Suppressor macrophage (primary cell): ENCODE measurements at regions not wholly inside any gene's neighbourhood (a gene's known extent, or its start where the extent isn't known, plus 50 kb on each side); places are given as distances from the start of the nearest gene placed in this dataset.
"Not testable (repeated sequence)": the region's sequence is repeated elsewhere in the genome, so short reads cannot be mapped to it uniquely, and the experiment has no call there.

ENCODE experiments used
- DNase-seq, 4 experiments: peaks; one replicate each; pipeline ENCODE4 v3.0.0-alpha.2; 2020 to 2022

DNA sequence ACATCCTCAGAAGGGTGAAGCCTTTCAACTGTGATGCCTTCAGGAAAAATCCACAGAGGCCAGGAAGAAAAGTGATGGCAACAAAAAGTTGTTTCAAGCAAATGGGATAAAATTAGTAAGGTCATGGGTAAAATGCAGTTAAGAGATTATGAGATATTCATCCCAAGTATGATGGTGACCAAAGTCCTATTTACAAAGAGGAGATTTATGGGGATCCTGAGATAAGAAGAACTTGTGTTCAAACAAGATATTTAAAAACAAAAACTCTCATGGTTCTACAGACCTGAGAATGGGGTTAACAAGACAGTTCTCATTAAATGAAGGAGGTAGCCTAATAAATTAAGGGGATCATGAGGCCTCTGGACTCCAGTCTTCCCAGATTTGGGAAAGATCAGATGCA lies 184.4 kb downstream of the FCRL5 start:
- DNase-seq = no peak

DNA sequence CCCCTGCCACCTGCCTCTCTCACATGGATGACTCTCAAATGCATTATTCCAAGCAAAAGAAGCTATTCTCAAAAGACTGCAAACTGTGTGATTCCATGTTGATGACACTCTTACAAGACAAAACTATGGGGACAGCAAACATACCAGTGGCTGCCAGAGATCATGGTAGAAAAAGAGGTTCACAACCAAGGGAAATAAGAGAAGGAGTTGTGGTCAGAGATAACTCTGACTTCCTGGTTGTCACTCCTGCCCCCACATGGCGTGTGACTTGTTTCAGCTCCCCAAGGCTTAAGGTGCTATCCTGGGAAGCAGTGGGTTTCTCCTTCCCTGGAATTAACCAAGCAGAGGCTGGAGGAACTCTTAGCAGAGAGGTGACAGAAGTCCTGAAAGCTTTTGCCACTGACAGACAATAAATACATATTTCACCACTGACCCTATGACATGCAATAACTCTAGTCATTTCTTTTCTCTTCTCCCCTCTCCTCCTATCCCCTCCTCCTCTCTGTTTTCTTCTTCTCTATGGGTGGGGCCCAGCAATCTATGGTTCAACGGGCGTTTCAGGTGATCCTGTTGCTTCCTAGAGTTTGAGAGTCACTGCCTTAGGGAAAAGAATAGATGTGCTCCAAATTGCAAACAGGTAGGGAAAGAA lies 185.1 kb downstream of the FCRL5 start:
- DNase-seq = peak in 3 of 4 experiments; percentile 14 to 50 (median 35)

DNA sequence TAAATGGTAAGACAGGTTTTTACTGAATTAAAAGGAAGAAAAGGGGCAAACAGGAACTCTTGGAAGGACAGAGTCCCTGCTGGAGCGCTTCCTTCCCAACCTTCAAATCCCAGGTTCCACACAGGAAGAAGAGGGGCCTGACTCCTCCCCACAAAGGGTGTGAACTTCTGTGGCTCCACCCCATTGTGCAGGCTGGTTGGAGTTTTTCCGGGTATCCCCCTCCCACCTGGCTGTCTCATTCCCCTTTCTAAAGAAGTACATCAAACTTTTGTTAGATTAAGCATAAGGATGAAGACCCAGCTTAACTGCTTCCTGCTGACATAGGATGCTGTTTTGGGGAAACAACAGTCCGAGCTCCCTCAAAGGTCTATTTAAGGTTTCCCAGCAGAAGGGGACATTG lies 187.7 kb downstream of the FCRL5 start:
- no peak for DNase-seq

DNA sequence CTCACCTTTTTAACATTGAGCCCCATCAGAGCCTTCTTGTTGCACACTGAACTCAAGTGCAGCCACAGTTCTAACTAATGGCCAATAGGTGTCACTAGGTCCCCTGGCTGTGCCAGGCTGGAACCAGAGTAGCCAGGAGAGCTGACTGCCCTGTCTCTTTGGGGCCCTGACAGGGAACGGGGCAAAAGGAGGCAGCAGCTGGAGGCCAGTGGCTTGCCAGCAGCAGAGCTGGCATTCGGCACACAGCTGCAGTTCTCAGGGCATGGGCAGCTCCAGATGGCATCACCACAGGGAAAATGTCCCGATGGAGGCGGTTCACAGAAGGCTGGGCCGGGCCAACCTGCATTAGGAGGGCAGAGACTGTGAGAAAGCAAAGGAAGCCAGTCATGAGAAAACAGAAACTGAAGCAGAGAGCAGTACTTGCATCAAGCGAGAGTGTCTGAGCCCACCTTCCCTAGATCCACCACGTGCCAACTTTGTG lies 188.6 kb downstream of the FCRL5 start:
- DNase-seq = peak; percentile 33 to 73 (median 66)

DNA sequence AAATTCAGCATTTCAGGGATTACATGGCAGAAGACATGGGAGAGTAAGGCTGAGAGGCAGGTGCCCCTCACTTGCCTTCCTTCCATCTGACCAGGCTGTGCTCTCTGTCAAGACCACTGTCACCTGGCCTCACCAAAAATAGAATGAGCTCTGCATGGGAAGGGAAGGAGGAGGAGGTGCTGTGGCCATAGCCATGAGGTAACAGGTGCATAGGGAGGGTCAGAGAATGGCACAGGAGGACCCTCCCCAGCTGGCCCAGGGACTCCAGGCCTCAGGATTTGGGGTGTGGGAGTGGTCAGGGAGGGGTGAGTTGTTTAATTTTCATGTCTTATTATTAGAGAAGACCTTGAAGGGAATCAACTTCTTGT lies 192.3 kb downstream of the FCRL5 start:
- DNase-seq = no peak

DNA sequence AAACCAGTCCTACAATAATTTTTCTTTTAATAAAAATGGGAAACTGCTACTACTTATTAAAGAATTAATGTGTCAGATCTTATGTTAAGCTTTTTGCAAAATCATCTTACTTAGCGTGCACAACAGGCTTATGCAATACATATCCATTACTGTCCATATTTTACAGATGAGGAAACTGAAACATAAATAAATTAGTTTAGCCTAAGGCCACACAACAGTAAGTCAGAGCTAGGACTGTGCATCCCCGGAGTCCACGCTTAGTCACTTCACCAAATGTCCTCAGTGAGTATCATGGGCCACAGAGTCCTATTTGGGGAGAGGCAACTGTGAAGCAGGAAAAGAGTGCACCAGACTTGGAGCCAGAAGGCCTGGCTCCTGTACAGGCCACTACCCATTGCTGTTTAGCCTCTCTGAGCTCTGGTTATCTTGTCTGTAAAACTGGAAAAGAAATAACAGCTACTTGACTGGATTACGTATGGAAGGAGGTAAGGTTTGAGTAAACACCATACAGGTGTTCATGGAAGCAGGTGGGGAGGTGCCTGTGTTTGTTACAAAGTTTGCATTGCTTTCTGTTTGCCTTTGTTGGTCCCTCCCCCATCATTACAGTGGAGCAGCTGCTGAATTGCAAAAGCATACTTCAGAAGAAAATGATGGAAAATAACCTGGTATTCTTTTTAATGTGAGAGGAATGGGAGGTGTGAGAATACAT lies 192.8 kb downstream of the FCRL5 start:
- DNase-seq = peak in 2 of 4 experiments; percentile 7 to 32

DNA sequence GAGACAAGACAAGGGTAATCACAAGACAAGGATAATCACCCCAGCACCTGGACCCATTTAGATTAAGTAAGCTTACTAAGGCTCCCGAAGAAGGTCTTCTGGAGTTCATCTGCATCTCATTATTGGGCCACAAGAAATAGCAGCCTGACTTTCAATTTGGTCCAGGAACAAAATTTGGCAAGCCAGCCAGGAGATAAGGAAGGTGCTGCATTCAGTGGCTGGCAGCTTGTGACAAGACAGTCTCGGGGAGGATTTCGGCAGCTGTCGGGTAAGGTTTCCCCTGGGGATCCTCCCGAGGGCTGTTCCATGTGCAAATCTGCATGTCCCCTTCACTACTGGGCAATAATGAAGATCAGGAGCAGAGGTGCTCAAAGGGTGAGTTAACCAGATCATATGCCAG lies 195.2 kb downstream of the FCRL5 start:
- no peak for DNase-seq

DNA sequence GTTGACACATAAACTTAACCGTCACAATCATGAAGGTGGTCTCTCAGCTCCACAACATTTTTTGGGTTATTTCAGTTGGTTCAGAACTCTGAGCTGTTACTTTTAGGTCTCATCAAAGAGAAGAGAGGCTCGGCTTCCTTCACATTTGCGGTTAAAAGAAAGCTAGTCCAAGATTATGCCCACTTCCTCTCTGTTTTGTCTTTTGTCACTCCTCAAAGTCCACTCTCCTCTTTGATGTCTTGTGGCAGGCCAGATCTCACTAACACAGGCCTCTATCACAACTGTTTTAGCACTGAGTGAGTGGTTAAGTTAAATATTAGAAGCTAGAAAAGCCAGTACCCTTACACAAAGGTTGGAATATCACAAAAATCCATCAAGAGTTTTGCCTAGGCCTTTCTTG lies 195.7 kb downstream of the FCRL5 start:
- no peak for DNase-seq

DNA sequence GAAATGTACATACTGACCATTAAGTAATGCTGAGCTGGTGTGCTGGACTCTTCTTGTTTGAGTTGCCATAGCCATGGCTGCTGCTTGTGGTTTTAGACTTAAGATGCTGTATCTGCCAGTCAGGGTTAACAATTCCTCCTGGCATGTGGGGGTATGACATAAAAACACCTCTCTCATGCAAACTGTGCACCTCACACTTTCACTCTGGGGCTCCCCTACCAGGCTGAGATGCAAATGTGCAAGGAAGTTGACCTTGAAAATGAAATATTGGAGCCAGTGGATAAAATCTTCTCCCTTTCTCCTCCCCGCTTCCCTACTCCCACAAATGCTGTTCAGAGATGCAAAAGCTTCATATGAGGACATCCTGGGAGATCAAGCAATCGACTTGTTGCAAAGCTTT lies 198.8 kb downstream of the FCRL5 start:
- no peak for DNase-seq

DNA sequence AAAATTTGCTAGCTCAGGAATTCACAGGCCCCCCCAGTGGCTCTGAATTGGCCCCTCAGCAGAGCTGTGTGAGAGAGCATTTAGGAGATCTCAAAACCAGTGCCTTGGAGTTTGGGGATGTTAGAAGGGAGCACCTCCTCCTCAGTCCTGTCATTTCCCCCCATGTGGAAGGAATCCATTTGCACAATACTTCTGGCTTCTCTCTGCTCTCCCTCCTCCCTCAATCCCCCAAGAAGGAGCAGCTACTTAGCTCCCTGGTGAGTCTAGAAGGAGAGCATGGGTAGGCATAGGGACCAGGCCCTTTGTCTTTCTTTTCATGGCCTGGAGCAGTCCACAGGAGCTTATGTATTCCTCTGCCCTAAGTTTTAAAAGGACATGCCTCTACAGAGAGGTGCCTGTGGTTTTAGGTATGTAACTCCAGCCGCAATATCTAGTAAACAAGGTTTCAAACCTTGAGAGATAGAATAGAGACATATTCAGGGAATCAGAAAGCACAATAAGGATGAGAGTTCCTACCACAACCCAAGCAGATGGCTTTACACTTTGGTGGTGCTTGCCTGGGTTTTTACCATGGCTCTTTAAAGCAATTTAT lies 199.4 kb downstream of the FCRL5 start:
- no peak for DNase-seq

DNA sequence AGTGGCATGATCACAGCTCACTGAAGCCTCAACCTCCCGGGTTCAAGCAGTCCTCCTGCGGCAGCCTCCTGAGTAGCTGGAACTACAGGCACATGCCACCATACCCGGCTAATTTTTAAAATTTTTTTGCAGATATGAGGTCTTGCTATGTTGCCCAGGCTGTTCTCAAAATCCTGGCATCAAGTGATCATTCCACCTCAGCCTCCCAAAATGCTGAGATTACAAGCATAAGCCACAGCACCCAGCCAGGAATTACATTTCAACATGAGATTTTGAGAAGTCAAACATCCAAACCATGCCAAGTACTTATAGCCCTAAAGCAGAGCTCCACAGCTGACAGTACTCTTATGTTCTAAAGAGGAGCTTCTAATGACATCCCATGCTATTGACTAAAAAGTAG lies 200.1 kb downstream of the FCRL5 start:
- DNase-seq = no peak

DNA sequence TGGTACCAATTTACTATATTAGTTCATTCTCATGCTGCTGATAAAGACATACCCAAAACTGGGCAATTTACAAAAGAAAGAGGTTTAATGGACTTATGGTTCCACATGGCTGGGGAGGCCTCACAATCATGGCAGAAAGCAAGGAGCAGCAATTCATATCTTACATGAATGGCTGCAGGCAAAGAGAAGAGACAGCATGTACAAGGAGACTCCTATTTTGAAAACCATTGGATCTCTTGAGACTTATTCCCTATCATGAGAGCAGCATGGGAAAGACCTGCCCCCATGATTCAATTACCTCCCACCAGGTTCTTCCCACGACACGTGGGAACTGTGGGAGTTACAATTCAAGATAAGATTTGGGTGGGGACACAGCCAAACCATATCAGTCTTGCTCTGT lies 200.5 kb downstream of the FCRL5 start:
- DNase-seq = not testable (repeated sequence)

DNA sequence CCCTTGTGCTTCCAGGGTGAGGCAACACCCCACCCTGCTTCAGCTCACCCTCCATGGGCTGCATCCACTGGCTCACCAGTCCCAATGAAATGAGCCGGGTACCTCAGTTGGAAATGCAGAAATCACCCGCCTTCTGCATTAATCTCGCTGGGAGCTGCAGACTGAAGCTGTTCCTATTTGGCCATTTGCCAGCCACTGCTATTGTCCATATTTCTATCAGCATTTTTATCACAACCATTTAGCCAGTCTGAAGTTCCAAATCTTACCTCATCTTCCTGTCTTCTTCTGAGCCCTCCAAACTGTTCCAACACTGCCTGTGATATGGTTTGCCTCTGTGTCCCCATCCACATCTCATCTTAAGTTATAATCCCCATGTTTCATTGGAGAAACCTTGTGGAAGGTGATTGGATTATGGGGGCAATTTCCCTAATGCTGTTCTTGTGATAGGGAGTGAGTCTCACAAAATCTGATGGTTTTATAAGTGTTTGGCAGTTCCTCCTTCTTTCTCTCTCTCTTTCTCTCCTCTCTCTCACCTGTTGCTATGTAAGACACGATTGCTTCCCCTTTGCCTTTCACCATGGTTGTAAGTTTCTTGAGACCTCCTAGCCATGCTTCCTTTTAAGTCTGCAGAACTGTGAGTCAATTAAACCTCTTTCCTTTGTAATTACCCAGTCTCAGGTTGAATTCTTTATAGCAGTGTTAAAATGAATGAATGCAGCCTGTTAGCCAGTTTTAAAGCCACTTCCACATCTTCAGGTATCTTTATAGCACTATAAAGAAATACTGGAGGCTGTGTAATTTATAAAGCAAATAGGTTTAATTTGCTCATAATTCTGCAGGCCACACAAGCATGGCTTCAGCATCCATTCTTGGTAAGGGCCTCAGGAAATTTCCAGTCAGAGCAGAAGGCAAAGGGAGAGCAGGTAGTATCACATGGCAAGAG lies 203.5 kb downstream of the FCRL5 start:
- no peak for DNase-seq

DNA sequence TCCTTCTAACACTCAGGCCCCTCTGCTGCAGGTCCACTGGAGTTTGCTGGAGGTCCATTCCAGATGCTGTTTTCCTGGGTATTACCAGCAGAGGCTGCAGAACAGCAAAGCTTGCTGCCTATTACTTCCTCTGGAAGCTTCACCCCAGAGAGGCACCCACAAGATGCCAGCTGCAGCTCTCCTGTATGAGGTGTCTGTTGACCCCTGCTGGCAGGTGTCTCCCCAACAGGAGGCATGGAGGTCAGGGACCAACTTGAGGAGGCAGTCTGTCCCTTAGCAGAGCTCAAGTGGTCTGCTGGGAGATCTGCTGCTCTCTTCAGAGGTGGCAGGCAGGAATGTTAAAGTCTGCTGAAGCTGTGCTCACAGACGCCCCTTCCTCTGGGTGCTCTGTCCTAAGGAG lies 204.8 kb downstream of the FCRL5 start:
- DNase-seq = no peak

DNA sequence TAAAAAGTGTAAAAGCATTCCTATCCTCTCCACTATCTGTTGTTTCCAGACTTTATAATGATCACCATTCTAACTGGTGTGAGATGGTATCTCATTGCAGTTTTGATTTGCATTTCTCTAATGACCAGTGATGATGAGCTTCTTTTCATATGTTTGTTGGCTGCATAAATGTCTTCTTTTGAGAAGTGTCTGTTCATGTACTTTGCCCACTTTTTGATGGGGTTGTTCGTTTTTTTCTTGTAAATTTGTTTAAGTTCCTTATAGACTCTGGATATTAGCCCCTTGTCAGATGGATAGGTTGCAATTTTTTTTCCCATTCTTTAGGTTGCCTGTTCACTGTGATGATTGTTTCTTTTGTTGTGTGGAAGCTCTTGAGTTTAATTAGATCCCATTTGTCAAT lies 199.6 kb upstream of the ETV3 start:
- DNase-seq = not testable (repeated sequence)

DNA sequence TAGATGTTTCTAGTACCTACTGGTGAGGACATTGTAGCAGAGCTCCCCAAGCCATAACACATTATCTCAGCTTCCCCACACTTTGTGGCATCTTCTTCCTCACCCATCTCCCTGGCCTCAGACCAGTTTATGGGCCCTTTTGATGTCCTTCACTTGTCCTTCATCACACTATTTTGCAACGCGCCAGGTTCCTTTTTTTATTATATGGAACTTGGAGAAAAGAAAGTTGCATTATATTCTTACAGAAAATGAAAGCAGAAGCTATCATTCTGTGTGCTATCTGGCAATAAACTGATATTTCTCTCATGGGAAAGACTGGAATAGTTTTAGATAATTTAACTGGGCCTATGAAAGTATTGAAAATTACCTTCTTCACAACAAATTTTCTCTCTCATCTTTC lies 196.9 kb upstream of the ETV3 start:
- peak; percentile 26 to 65 (median 42) for DNase-seq

DNA sequence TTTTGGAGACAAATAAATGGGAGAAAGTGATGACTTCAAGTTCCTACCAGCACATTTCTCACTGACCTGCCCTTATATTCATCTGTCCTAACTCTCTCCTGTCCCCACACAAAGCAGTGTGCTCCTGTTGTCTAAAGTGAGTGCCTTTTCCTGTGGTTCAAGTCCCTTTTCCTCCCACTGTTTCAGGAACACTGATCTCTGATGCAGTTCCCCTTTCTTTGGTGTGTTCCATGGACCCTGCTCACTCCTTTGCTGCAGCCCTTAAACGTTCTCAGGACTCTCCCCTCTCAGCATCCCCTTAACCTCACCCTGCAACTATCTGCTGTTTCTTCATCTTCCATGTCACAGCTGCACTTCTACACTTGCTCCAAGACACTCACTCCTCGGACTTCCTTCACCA lies 195.8 kb upstream of the ETV3 start:
- DNase-seq = peak in 1 of 4 experiments; percentile 7

DNA sequence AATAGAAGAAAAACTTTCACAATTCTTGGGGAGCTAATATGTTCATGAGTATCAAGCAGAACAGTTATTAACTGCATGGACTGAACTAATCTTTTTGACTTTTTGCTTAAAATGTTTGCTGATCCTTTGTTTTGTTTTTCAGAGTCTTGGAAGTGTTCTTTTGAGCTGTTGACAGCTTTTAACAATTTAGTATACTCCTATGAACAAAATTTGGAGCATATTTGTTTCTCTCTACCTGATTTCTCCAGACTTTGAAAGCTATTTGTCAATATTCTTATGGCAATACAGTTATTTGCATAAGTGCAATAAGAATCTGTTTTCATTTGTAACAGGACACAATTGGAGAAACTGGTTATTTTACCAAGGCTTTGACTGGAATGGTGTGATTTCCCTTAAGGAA lies 192.0 kb upstream of the ETV3 start:
- not testable (repeated sequence) for DNase-seq

DNA sequence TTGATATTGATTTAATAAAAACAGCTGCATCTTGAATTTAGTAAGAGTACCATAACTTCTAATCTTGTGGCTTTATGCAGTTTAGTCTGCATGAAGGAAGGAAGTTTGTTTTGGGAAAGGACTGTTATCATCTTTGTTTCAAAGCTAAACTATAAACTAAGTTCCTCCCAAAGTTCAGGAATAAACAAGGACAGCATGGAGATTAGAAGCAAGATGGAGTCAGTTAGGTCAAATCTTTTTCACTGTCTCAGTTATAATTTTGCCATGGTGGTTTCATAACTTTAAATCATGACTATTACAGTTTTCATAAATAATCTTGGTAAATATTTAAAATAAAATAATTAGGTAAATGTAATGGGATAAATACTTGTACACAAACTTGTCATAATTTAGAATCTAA lies 189.9 kb upstream of the ETV3 start:
- DNase-seq = not testable (repeated sequence)

DNA sequence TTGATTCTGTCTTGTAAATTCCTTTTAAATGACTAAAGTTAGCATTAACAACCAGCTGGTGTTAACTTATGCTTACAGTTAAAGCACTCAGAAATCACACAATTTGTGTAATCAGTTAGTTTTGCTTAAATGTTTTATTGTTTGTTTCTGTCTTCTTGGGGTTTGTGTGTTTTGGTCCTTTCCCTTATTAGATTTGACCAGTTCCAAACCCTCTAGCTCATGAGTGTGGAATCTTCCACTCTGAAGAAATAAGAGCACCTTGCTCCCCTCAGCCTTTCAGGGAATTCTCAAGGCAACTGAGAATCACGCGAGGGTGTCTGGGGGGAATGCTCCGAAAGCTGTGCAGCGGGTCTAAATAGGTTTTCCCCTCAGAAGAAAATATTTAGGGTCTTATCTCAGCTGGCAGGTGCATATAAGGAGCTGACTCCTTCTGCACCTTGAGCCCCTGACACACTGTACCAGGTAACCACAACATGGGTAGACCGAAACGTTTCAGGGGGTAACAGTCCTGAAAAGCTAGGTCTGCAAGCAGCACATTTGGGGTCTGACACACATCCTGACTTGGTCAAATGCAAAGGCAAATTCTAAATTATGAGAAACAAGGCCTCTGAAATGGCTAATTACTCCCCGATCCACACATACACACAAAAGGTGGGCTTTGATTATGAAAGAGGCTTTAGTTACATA lies 188.1 kb upstream of the ETV3 start:
- no peak for DNase-seq

DNA sequence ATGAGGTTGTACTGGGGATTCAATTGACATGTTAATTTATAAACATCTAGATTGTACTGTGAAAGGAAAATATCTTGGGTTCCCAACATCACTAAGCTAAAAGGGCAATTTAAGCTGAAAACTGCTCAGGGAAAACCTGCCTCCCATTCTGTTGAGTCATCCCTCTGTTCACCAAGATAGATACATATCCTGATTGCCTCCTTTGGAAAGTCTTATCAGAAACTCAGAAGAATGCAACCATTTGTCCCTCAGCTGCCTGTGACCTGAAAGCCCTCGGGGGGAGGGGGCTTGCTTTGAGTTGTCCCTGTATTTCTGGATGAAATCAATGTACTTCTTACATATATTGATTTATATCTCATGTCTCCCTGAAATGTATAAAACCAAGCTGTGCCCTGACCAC lies 187.0 kb upstream of the ETV3 start:
- no peak for DNase-seq

DNA sequence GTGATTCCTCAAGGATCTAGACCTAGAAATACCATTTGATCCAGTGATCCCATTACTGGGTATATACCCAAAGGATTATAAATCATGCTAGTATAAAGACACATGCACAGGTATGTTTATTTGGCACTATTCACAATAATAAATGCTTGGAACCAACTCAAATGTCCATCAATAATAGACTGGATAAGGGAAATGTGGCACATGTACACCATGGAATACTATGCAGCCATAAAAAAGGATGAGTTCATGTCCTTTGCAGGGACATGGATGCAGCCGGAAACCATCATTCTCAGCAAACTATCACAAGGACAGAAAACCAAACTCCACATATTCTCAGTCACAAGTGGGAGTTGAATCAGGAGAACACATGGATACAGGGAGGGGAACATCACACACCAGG lies 183.8 kb upstream of the ETV3 start:
- DNase-seq = not testable (repeated sequence)
